HEK293 (cell line): ENCODE measurements at regions not wholly inside any gene's neighbourhood (a gene's known extent, or its start where the extent isn't known, plus 50 kb on each side); places are given as distances from the start of the nearest gene placed in this dataset.

Source experiments
- CTCF ChIA-PET: fragments of 350-600 bp; formaldehyde crosslinking; extraction: SDS; loops from one replicate; lab custom pipeline; 2021; ENCODE audit warnings: antibody characterized with exemption; lab: Yijun Ruan, JAX
- POLR2A ChIA-PET: fragments of 300-600 bp; formaldehyde crosslinking; extraction: SDS; loops from one replicate; lab custom pipeline; 2020; ENCODE audit warnings: antibody characterized with exemption, inconsistent platforms; lab: Yijun Ruan, JAX
- H3K27ac ChIP-seq: fragments of 200-500 bp; sonication (Bioruptor generic); 2 replicates; pipeline ENCODE4 v1.5.1; 2014; ENCODE audit warnings: low read depth, low read length, control low read depth, inconsistent platforms; ENCODE audit errors: extremely low read depth
- H3K36me3 ChIP-seq, 2 experiments: fragments of 200-500 bp in 1 of 2; sonication (Bioruptor generic) in 1 of 2; 1 replicate in 1 of 2; 2 replicates in 1 of 2; pipeline ENCODE4 v1.5.1; 2014 to 2017; ENCODE audit warnings: inconsistent platforms in 2 of 2, low read length in 2 of 2; ENCODE audit not compliant: control insufficient read depth in 2 of 2, insufficient read depth in 1 of 2
- H3K4me1 ChIP-seq: fragments of 200-500 bp; sonication (Bioruptor generic); 2 replicates; pipeline ENCODE4 v1.5.1; 2014; ENCODE audit warnings: mild to moderate bottlenecking, low read length, inconsistent platforms; ENCODE audit not compliant: control insufficient read depth, insufficient read depth
- H3K4me3 ChIP-seq: 2 replicates; pipeline ENCODE4 v1.5.1; 2011; ENCODE audit warnings: low read depth, mild to moderate bottlenecking, control low read depth, low read length, moderate library complexity
- H3K9me3 ChIP-seq: fragments of 200-500 bp; sonication (Bioruptor generic); 2 replicates; pipeline ENCODE4 v1.5.1; 2014; ENCODE audit warnings: low read depth, low read length, inconsistent platforms; ENCODE audit not compliant: control insufficient read depth, insufficient read depth
- KLF9 ChIP-seq: fragments of 450-650 bp; formaldehyde crosslinking; IDR thresholded peaks from 2 replicates; pipeline ENCODE4 v1.5.1; 2016; ENCODE audit warnings: missing biosample characterization, missing genetic modification characterization, low read depth
- PRDM1 ChIP-seq: fragments of 450-650 bp; formaldehyde crosslinking; IDR thresholded peaks from 2 replicates; pipeline ENCODE4; 2016; ENCODE audit warnings: missing biosample characterization, missing genetic modification characterization
- SCRT1 ChIP-seq: fragments of 450-650 bp; formaldehyde crosslinking; IDR thresholded peaks from 2 replicates; pipeline ENCODE4 v1.5.1; 2016; ENCODE audit warnings: missing biosample characterization, missing genetic modification characterization, borderline replicate concordance
- SP3 ChIP-seq: fragments of 450-650 bp; formaldehyde crosslinking; IDR thresholded peaks from 2 replicates; pipeline ENCODE4 v1.5.1; 2016; ENCODE audit warnings: missing biosample characterization, missing genetic modification characterization
- ZBTB49 ChIP-seq: fragments of 450-650 bp; formaldehyde crosslinking; IDR thresholded peaks from 2 replicates; pipeline ENCODE4 v1.5.1; 2016; ENCODE audit warnings: missing biosample characterization, missing genetic modification characterization, low read depth
- ZNF155 ChIP-seq: fragments of 450-650 bp; formaldehyde crosslinking; IDR thresholded peaks from 2 replicates; pipeline ENCODE4 v1.5.1; 2016; ENCODE audit warnings: missing biosample characterization, missing genetic modification characterization
- ZNF18 ChIP-seq: fragments of 450-650 bp; formaldehyde crosslinking; IDR thresholded peaks from 2 replicates; pipeline ENCODE4 v1.5.1; 2016; ENCODE audit warnings: missing biosample characterization, missing genetic modification characterization
- ZNF19 ChIP-seq: fragments of 450-650 bp; formaldehyde crosslinking; IDR thresholded peaks from 2 replicates; pipeline ENCODE4; 2016; ENCODE audit warnings: missing biosample characterization, missing genetic modification characterization, low read depth
- ZNF274 ChIP-seq, 2 experiments: fragments of 200-500 bp in 1 of 2; fragments of 450-650 bp in 1 of 2; sonication (Bioruptor generic) in 1 of 2; formaldehyde crosslinking in 1 of 2; IDR thresholded peaks; 2 replicates each; pipeline versions ENCODE4 v1.5.1 to v1.6.1; 2014 to 2016; ENCODE audit warnings: borderline replicate concordance in 1 of 2, inconsistent platforms in 1 of 2, low read length in 1 of 2, missing biosample characterization in 1 of 2, missing genetic modification characterization in 1 of 2
- ZNF311 ChIP-seq: fragments of 450-650 bp; formaldehyde crosslinking; IDR thresholded peaks from 2 replicates; pipeline ENCODE4 v1.5.1; 2017; ENCODE audit warnings: missing biosample characterization, missing genetic modification characterization, borderline replicate concordance
- ZNF416 ChIP-seq: fragments of 450-650 bp; formaldehyde crosslinking; IDR thresholded peaks from 2 replicates; pipeline ENCODE4 v1.5.1; 2016; ENCODE audit warnings: missing biosample characterization, missing genetic modification characterization
- ZNF433 ChIP-seq: fragments of 450-650 bp; formaldehyde crosslinking; IDR thresholded peaks from 2 replicates; pipeline ENCODE4 v1.5.1; 2016; ENCODE audit warnings: missing biosample characterization, missing genetic modification characterization, low read depth
- ZNF510 ChIP-seq: fragments of 450-650 bp; formaldehyde crosslinking; IDR thresholded peaks from 2 replicates; pipeline ENCODE4 v1.5.1; 2018; ENCODE audit warnings: mild to moderate bottlenecking, missing genetic modification characterization, missing biosample characterization; ENCODE audit not compliant: insufficient replicate concordance
- ZNF514 ChIP-seq: fragments of 450-650 bp; formaldehyde crosslinking; IDR thresholded peaks from 2 replicates; pipeline ENCODE4 v1.5.1; 2016; ENCODE audit warnings: missing biosample characterization, missing genetic modification characterization
- ZNF768 ChIP-seq: fragments of 450-650 bp; formaldehyde crosslinking; IDR thresholded peaks from 2 replicates; pipeline ENCODE4 v1.5.1; 2018; ENCODE audit warnings: missing biosample characterization, mild to moderate bottlenecking, missing genetic modification characterization
- ZSCAN4 ChIP-seq: fragments of 450-650 bp; formaldehyde crosslinking; IDR thresholded peaks from 2 replicates; pipeline ENCODE4 v1.5.1; 2017; ENCODE audit warnings: missing biosample characterization, missing genetic modification characterization
- ZSCAN5A ChIP-seq: fragments of 450-650 bp; formaldehyde crosslinking; IDR thresholded peaks from 2 replicates; pipeline ENCODE4 v1.5.1; 2016; ENCODE audit warnings: missing biosample characterization, missing genetic modification characterization

GRCh38 chr1:103387898-103388297 is 137.6 kb upstream of the RNPC3 start:
- no peak overlapping the region for H3K27ac ChIP-seq
- TF ChIP-seq ZNF155 (tag by site-specific recombination) (no peak), ZNF274 (IDR thresholded peaks at IDR 0.05; ENCODE audit: low read length) (no peak), ZNF274 (tag by site-specific recombination; IDR thresholded peaks at IDR 0.05; ENCODE audit: borderline replicate concordance) (no peak), SCRT1 (tag by site-specific recombination) (no peak), ZBTB49 (tag by site-specific recombination) (no peak), ZNF19 (tag by site-specific recombination) (no peak), KLF9 (no peak), ZNF433 (tag by site-specific recombination) (no peak), ZNF416 (tag by site-specific recombination) (no peak), ZNF514 (tag by site-specific recombination) (no peak), PRDM1 (no peak), SP3 (tag by site-specific recombination) (no peak)
- H3K4me1 ChIP-seq: no peaks in the 10 kb centered on the region
- no peaks in the 10 kb centered on the region for H3K9me3 ChIP-seq
- POLR2A ChIA-PET: no interaction called here
- CTCF ChIA-PET: no interaction called here
- no peak overlapping the region for H3K4me3 ChIP-seq
- no peaks in the 10 kb centered on the region for H3K36me3 ChIP-seq

GRCh38 chr1:103373991-103374390 is 151.5 kb upstream of the RNPC3 start:
- Histone ChIP-seq H3K27ac (no peak overlapping the region), H3K9me3 (no peaks in the 10 kb centered on the region), H3K4me1 (no peaks in the 10 kb centered on the region), H3K4me3 (no peak overlapping the region), H3K36me3 (no peaks in the 10 kb centered on the region)
- ChIA-PET POLR2A (no interaction called here), CTCF (no interaction called here)
- no peak for TF ChIP-seq ZNF510 (tag by site-specific recombination)
- TF ChIP-seq ZSCAN5A (tag by site-specific recombination): no peak
- TF ChIP-seq ZNF311 (tag by site-specific recombination): no peak
- TF ChIP-seq ZNF768: no peak
- TF ChIP-seq ZSCAN4: no peak
- TF ChIP-seq ZNF18 (tag by site-specific recombination): no peak
